ENCODE measurements at regions not wholly inside any gene's neighbourhood (a gene's known extent, or its start where the extent isn't known, plus 50 kb on each side); places are given as distances from the start of the nearest gene placed in this dataset.

DNA sequence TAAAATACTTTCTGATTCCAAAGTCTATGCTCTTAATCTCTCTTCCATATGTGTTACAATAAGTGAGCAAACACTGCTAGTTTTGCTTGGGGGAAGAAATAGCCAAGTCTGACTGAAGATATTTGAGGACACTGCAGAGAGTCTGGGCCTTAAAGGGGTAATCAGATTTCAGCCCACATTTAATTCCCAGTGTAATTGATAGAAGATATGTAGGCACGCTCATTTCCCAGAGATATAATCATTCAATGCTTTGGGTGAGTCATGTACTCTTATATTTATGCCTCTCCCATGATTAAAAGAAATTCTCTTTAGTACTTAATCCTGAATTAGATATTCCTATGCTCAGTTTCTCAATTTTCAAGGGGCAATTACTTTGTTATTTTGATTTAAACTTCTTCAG lies 178.1 kb upstream of the POM121L12 start:
- no peaks in the 10 kb centered on the region for H3K36me3 Mint-ChIP-seq (ENCODE audit: low read depth)
- Histone ChIP-seq H3K4me3 (ENCODE audit: low read length) (no peak overlapping the region), H3K9me3 (ENCODE audit: control insufficient read depth in 1 of 2, insufficient read depth in 1 of 2, low read length in 2 of 2) (peaks cover 0 to 3% of the 10 kb centered on the region in 2 experiments), H3K4me1 (ENCODE audit: insufficient read depth, low read length) (no peaks in the 10 kb centered on the region), H3K36me3 (ENCODE audit: insufficient read depth, low read length) (no peaks in the 10 kb centered on the region), H3K27me3 (ENCODE audit: control insufficient read depth in 1 of 2, insufficient read depth in 2 of 2, low read length in 2 of 2) (no peaks in the 10 kb centered on the region), H3K27ac (ENCODE audit: low read depth in 1 of 2, low read length in 2 of 2) (no peak overlapping the region)
- intact Hi-C loops (cut with DNase I, micrococcal nuclease): no loop called here
- no peaks in the 10 kb centered on the region for H3K4me1 Mint-ChIP-seq (ENCODE audit: low read depth)
- H3K4me3 Mint-ChIP-seq: no peak overlapping the region
- ChIA-PET POLR2A (no interaction called here), CTCF (no interaction called here)
- DNase-seq (no peak), ATAC-seq (ENCODE audit: poor library complexity) (no peak)
- no peaks in the 10 kb centered on the region for H3K27me3 Mint-ChIP-seq
- peaks cover 5% of the 10 kb centered on the region for H3K9me3 Mint-ChIP-seq
- no peak overlapping the region for H3K27ac Mint-ChIP-seq
- TF ChIP-seq, protein P1, sequence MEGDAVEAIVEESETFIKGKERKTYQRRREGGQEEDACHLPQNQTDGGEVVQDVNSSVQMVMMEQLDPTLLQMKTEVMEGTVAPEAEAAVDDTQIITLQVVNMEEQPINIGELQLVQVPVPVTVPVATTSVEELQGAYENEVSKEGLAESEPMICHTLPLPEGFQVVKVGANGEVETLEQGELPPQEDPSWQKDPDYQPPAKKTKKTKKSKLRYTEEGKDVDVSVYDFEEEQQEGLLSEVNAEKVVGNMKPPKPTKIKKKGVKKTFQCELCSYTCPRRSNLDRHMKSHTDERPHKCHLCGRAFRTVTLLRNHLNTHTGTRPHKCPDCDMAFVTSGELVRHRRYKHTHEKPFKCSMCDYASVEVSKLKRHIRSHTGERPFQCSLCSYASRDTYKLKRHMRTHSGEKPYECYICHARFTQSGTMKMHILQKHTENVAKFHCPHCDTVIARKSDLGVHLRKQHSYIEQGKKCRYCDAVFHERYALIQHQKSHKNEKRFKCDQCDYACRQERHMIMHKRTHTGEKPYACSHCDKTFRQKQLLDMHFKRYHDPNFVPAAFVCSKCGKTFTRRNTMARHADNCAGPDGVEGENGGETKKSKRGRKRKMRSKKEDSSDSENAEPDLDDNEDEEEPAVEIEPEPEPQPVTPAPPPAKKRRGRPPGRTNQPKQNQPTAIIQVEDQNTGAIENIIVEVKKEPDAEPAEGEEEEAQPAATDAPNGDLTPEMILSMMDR (IDR thresholded peaks at IDR 0.05): no peak

DNA sequence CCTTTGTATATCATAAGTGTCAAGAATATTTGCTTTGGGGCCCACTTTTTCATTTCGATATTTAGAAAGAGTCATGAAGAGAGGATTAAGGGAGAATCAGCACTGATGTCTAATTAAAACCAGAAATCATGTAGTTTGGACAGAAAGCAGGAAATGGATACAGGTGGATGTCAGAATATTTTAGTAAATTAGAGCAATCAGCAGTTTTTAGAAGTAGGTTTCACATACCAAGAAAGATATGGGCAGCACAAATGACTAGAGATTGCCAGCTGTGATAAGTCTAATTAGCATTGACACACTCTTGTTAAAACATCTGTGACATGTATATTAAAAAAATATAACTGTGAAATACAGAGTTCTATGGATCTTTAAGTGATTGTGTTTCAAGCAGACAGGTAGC lies 180.8 kb upstream of the POM121L12 start:
- Mint-ChIP-seq H3K27ac (no peak overlapping the region), H3K36me3 (ENCODE audit: low read depth) (no peaks in the 10 kb centered on the region), H3K27me3 (no peaks in the 10 kb centered on the region), H3K9me3 (peaks cover 7% of the 10 kb centered on the region), H3K4me3 (no peak overlapping the region), H3K4me1 (ENCODE audit: low read depth) (no peaks in the 10 kb centered on the region)
- ATAC-seq (ENCODE audit: poor library complexity) (no peak), DNase-seq (no peak)
- Histone ChIP-seq H3K27me3 (ENCODE audit: control insufficient read depth in 1 of 2, insufficient read depth in 2 of 2, low read length in 2 of 2) (no peaks in the 10 kb centered on the region), H3K36me3 (ENCODE audit: insufficient read depth, low read length) (no peaks in the 10 kb centered on the region), H3K9me3 (ENCODE audit: control insufficient read depth in 1 of 2, insufficient read depth in 1 of 2, low read length in 2 of 2) (peaks cover 0 to 3% of the 10 kb centered on the region in 2 experiments), H3K27ac (ENCODE audit: low read depth in 1 of 2, low read length in 2 of 2) (no peak overlapping the region), H3K4me3 (ENCODE audit: low read length) (no peak overlapping the region), H3K4me1 (ENCODE audit: insufficient read depth, low read length) (no peaks in the 10 kb centered on the region)
- intact Hi-C loops (cut with DNase I, micrococcal nuclease): no loop called here
- TF ChIP-seq, protein P1 (IDR thresholded peaks at IDR 0.05): no peak
- POLR2A ChIA-PET: no interaction called here
- CTCF ChIA-PET: no interaction called here

DNA sequence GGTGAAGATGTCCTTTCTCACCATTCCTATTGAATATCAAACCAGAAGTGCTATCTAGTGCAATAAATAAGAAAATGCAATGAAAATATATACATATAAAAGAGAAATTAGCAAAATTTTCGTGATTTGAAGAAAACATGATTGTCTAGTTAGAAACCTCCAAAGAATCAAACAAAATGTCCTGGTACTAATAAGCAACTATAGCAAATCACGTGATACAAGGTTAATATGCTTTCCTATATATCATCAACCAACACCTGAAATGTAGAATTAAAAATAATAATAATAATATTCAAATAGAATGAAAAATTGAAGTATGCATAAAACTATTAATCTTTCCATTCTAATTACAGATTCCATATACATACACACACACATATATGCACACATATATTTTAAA lies 183.9 kb upstream of the POM121L12 start:
- Histone ChIP-seq H3K27ac (ENCODE audit: low read depth in 1 of 2, low read length in 2 of 2) (no peak overlapping the region), H3K4me3 (ENCODE audit: low read length) (no peak overlapping the region), H3K4me1 (ENCODE audit: insufficient read depth, low read length) (no peaks in the 10 kb centered on the region), H3K36me3 (ENCODE audit: insufficient read depth, low read length) (no peaks in the 10 kb centered on the region), H3K9me3 (ENCODE audit: control insufficient read depth in 1 of 2, insufficient read depth in 1 of 2, low read length in 2 of 2) (peaks cover 0 to 5% of the 10 kb centered on the region in 2 experiments), H3K27me3 (ENCODE audit: control insufficient read depth in 1 of 2, insufficient read depth in 2 of 2, low read length in 2 of 2) (no peaks in the 10 kb centered on the region)
- intact Hi-C loops (cut with DNase I, micrococcal nuclease): no loop called here
- H3K27ac Mint-ChIP-seq: no peak overlapping the region
- no peaks in the 10 kb centered on the region for H3K27me3 Mint-ChIP-seq
- no peak for DNase-seq
- H3K4me1 Mint-ChIP-seq (ENCODE audit: low read depth): no peaks in the 10 kb centered on the region
- H3K9me3 Mint-ChIP-seq: peaks cover 7% of the 10 kb centered on the region
- CTCF ChIA-PET: no interaction called here
- ATAC-seq (ENCODE audit: poor library complexity): no peak
- POLR2A ChIA-PET: no interaction called here
- no peak overlapping the region for H3K4me3 Mint-ChIP-seq
- TF ChIP-seq, protein P1 (IDR thresholded peaks at IDR 0.05): no peak
- H3K36me3 Mint-ChIP-seq (ENCODE audit: low read depth): no peaks in the 10 kb centered on the region

Data from CD4-positive, alpha-beta T cell (primary cell).